Loucy (cell line): ENCODE measurements at regions not wholly inside any gene's neighbourhood (a gene's known extent, or its start where the extent isn't known, plus 50 kb on each side); places are given as distances from the start of the nearest gene placed in this dataset.
"Not testable (repeated sequence)": the region's sequence is repeated elsewhere in the genome, so short reads cannot be mapped to it uniquely, and the experiment has no call there.

Experiments used
- H2AFZ ChIP-seq: fragments of 200-600 bp; sonication (generic); 2 replicates; pipeline ENCODE4 v1.6.0; 2016; ENCODE audit warnings: antibody characterized with exemption, mild to moderate bottlenecking, low read length, moderate library complexity
- H3F3A ChIP-seq: fragments of 200-600 bp; 2 replicates; pipeline ENCODE4 v1.6.0; 2016; ENCODE audit warnings: antibody characterized with exemption, low read depth, mild to moderate bottlenecking
- H3K27me3 ChIP-seq: fragments of 200-600 bp; sonication (generic); 2 replicates; pipeline ENCODE4 v1.6.1; 2014; ENCODE audit warnings: low read length, mild to moderate bottlenecking; ENCODE audit not compliant: insufficient read depth, poor library complexity, severe bottlenecking
- H3K36me3 ChIP-seq: fragments of 200-600 bp; sonication (generic); 2 replicates; pipeline ENCODE4 v1.6.1; 2016; ENCODE audit warnings: low read length; ENCODE audit not compliant: insufficient read depth
- H3K4me1 ChIP-seq: fragments of 200-600 bp; sonication (generic); 2 replicates; pipeline ENCODE4 v1.5.1; 2014; ENCODE audit warnings: low read length, mild to moderate bottlenecking; ENCODE audit not compliant: insufficient read depth, poor library complexity, severe bottlenecking
- H3K4me2 ChIP-seq: fragments of 200-600 bp; sonication (generic); 2 replicates; pipeline ENCODE4 v1.6.0; 2014; ENCODE audit warnings: antibody characterized with exemption, low read length, low read depth, mild to moderate bottlenecking; ENCODE audit not compliant: poor library complexity, severe bottlenecking
- H3K4me3 ChIP-seq: fragments of 200-600 bp; sonication (generic); 2 replicates; pipeline ENCODE4 v1.5.1; 2014; ENCODE audit warnings: low read length, mild to moderate bottlenecking, mixed read lengths; ENCODE audit not compliant: poor library complexity, severe bottlenecking
- H3K79me2 ChIP-seq: fragments of 200-600 bp; sonication (generic); 2 replicates; pipeline ENCODE4 v1.6.1; 2014; ENCODE audit warnings: low read length; ENCODE audit not compliant: insufficient read depth
- H3K9ac ChIP-seq: fragments of 200-600 bp; sonication (generic); 2 replicates; pipeline ENCODE4 v1.6.0; 2014; ENCODE audit warnings: mild to moderate bottlenecking, low read depth, low read length, moderate library complexity; ENCODE audit not compliant: poor library complexity, severe bottlenecking
- H3K9me2 ChIP-seq: fragments of 200-600 bp; sonication (generic); replicated peaks from 2 replicates; pipeline ENCODE4 v1.6.1; 2016; ENCODE audit warnings: low read depth, low read length, mixed read lengths
- H3K9me3 ChIP-seq: fragments of 200-600 bp; sonication (generic); 2 replicates; pipeline ENCODE4 v1.6.1; 2014; ENCODE audit warnings: mild to moderate bottlenecking, antibody characterized with exemption, low read length, low read depth; ENCODE audit not compliant: insufficient read depth
- H4K20me1 ChIP-seq: fragments of 200-600 bp; sonication (generic); 2 replicates; pipeline ENCODE4 v1.6.0; 2014; ENCODE audit warnings: antibody characterized with exemption, low read length, mild to moderate bottlenecking; ENCODE audit not compliant: insufficient read depth, poor library complexity, severe bottlenecking
- EZH2phosphoT487 ChIP-seq: fragments of 200-600 bp; IDR thresholded peaks from 2 replicates; pipeline ENCODE4 v1.6.1; 2018; ENCODE audit warnings: antibody characterized with exemption, mild to moderate bottlenecking, moderate library complexity, borderline replicate concordance
- TF ChIP-seq, protein P1 (sequence below): fragments of 200-600 bp; sonication (generic); conservative IDR thresholded peaks from 2 replicates; pipeline ENCODE4 v1.5.1; 2014; ENCODE audit warnings: mild to moderate bottlenecking, antibody characterized with exemption, low read length

DNA sequence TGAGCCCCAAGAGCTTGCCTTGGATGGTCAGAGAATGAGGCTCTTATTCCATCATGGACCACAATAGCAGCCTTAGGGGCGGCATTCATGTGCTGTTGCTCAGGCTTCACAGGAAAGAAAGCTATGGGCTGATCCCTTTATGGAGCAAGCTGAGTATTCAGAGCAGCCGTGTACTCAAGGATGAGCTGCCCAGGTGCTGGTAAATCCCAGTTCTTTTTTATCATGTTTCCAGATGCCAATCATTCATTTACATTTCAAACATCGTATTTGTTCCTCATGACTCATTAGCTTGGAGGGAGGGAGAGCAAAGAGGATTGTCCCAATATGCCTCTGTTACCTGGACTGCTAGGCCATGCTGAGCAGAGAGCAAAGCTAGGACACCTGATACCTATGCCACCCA lies 475.7 kb downstream of the SHISA9 start:
- Histone ChIP-seq H3K36me3 (no peaks in the 10 kb centered on the region), H3K79me2 (no peaks in the 10 kb centered on the region), H3K4me2 (no peak overlapping the region), H3F3A (no peaks in the 10 kb centered on the region), H3K9me3 (no peaks in the 10 kb centered on the region), H3K4me1 (no peaks in the 10 kb centered on the region), H2AFZ (no peak overlapping the region), H3K4me3 (no peak overlapping the region), H3K27me3 (no peaks in the 10 kb centered on the region), H3K9ac (no peak overlapping the region), H4K20me1 (no peaks in the 10 kb centered on the region), H3K9me2 (no peaks in the 10 kb centered on the region)
- TF ChIP-seq EZH2phosphoT487: no peak
- TF ChIP-seq, protein P1, sequence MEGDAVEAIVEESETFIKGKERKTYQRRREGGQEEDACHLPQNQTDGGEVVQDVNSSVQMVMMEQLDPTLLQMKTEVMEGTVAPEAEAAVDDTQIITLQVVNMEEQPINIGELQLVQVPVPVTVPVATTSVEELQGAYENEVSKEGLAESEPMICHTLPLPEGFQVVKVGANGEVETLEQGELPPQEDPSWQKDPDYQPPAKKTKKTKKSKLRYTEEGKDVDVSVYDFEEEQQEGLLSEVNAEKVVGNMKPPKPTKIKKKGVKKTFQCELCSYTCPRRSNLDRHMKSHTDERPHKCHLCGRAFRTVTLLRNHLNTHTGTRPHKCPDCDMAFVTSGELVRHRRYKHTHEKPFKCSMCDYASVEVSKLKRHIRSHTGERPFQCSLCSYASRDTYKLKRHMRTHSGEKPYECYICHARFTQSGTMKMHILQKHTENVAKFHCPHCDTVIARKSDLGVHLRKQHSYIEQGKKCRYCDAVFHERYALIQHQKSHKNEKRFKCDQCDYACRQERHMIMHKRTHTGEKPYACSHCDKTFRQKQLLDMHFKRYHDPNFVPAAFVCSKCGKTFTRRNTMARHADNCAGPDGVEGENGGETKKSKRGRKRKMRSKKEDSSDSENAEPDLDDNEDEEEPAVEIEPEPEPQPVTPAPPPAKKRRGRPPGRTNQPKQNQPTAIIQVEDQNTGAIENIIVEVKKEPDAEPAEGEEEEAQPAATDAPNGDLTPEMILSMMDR: no peak

DNA sequence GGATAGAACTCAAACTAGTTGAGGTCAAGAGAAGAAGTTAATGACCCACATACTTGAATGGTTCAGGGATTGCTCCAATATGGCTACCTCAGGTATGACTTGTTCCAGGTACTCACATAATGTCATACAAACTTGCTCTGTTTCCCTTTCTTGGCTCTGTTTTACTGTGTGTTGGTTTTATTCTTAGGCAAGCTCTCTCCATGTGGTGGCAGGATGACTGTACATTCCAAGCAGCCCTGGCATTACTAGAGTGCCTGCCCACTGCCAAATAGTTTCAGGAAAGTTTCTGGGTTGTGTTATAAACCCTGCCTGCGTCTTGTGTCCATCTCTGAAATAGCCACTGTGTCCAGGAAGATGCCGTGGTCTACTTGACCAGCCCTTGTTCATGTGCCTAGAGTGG lies 476.8 kb downstream of the SHISA9 start:
- Histone ChIP-seq H3K4me3 (no peak overlapping the region), H2AFZ (no peak overlapping the region), H3K27me3 (no peaks in the 10 kb centered on the region), H3K4me1 (no peaks in the 10 kb centered on the region), H3K79me2 (no peaks in the 10 kb centered on the region), H3F3A (no peaks in the 10 kb centered on the region), H3K9ac (no peak overlapping the region), H3K9me2 (no peaks in the 10 kb centered on the region), H4K20me1 (no peaks in the 10 kb centered on the region), H3K9me3 (no peaks in the 10 kb centered on the region), H3K36me3 (no peaks in the 10 kb centered on the region), H3K4me2 (no peak overlapping the region)
- no peak for TF ChIP-seq EZH2phosphoT487
- TF ChIP-seq, protein P1: no peak

DNA sequence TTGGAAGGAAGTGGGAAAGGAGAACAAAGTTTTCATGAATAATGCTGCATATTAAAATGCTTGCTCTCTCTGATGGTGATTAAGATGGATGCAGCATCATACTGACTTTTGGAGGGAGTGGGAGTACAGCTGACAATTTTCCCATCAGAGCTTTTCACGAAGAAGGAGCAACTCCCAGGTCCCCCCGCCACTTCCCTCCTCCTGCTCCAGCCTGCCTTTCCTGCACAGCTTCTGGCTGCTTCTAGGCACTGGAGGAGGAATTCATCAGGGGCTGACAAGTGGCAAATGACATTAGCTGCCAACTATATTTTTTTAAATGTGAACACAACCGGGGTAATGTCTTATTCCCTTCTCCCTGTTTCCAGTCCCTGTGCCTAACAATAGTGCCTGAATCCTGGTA lies 477.9 kb downstream of the SHISA9 start:
- no peak overlapping the region for H2AFZ ChIP-seq
- H4K20me1 ChIP-seq: no peaks in the 10 kb centered on the region
- no peaks in the 10 kb centered on the region for H3K36me3 ChIP-seq
- no peaks in the 10 kb centered on the region for H3K79me2 ChIP-seq
- no peak overlapping the region for H3K9ac ChIP-seq
- no peak for TF ChIP-seq EZH2phosphoT487
- TF ChIP-seq, protein P1: no peak
- H3K4me1 ChIP-seq: no peaks in the 10 kb centered on the region
- H3K9me3 ChIP-seq: no peaks in the 10 kb centered on the region
- no peaks in the 10 kb centered on the region for H3K27me3 ChIP-seq
- no peak overlapping the region for H3K4me3 ChIP-seq
- no peaks in the 10 kb centered on the region for H3K9me2 ChIP-seq
- no peaks in the 10 kb centered on the region for H3F3A ChIP-seq
- no peak overlapping the region for H3K4me2 ChIP-seq

DNA sequence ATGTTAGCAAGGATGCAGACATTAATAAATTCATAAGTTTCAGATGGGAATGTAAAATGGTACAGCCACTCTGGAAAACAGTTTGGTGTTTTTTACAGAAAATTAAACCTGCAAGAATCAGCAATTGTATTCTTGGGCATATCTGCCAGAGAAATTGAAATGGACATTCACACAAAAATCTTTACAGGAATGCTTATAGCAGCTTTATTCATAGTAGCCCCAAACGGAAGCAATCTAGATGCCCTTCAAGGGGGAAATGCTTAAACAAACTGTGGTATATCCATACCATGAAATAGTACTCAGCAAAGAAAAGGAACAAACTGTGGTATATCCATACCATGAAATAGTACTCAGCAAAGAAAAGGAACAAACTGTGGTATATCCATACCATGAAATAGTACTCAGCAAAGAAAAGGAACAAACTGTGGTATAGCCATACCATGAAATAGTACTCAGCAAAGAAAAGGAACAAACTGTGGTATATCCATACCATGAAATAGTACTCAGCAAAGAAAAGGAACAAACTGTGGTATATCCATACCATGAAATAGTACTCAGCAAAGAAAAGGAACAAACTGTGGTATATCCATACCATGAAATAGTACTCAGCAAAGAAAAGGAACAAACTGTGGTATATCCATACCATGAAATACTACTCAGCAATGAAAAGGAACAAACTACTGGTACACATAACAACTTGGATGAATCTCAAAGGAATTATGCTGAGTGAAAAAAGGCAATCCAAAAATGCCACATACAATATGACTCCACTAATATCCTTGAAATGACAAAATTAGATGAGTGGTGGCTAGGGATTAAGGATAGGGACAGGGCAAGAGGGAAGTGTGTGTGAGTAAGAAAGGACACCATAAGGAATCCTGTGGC lies 484.0 kb downstream of the SHISA9 start:
- not testable (repeated sequence) for H3K36me3 ChIP-seq, H3K9me2 ChIP-seq, H3K4me1 ChIP-seq, H3F3A ChIP-seq, H4K20me1 ChIP-seq, H3K79me2 ChIP-seq, H3K9ac ChIP-seq, H3K9me3 ChIP-seq, H3K27me3 ChIP-seq, H3K4me2 ChIP-seq, H2AFZ ChIP-seq, H3K4me3 ChIP-seq
